ENCODE measurements at regions not wholly inside any gene's neighbourhood (a gene's known extent, or its start where the extent isn't known, plus 50 kb on each side); places are given as distances from the start of the nearest gene placed in this dataset.

GRCh38 chr17:56009795-56010651 is 143.3 kb upstream of the ANKFN1 start:
- DNase-seq = no peak

GRCh38 chr17:56011406-56012131 is 141.7 kb upstream of the ANKFN1 start:
- DNase-seq = no peak

- DNase-seq = no peak
Observed at GRCh38 chr17:56018211-56018610, 135.1 kb upstream of the ANKFN1 start.

- DNase-seq = no peak
Observed at GRCh38 chr17:56020369-56020768, 132.9 kb upstream of the ANKFN1 start.

GRCh38 chr17:56021681-56022190 is 131.5 kb upstream of the ANKFN1 start:
- no peak for DNase-seq

GRCh38 chr17:56023851-56024250 is 129.4 kb upstream of the ANKFN1 start:
- no peak for DNase-seq

GRCh38 chr17:56026915-56027314 is 126.4 kb upstream of the ANKFN1 start:
- DNase-seq = no peak

GRCh38 chr17:56028837-56029236 is 124.4 kb upstream of the ANKFN1 start:
- no peak for DNase-seq

GRCh38 chr17:56030009-56030624 is 123.2 kb upstream of the ANKFN1 start:
- DNase-seq = peak in 1 of 2 experiments; percentile 18

- no peak for DNase-seq
Observed at GRCh38 chr17:56031636-56032035, 121.6 kb upstream of the ANKFN1 start.

- no peak for DNase-seq
Observed at GRCh38 chr17:56034197-56034635, 119.1 kb upstream of the ANKFN1 start.

- no peak for DNase-seq
Observed at GRCh38 chr17:56038131-56038530, 115.1 kb upstream of the ANKFN1 start.

- no peak for DNase-seq
Observed at GRCh38 chr17:56045872-56046271, 107.4 kb upstream of the ANKFN1 start.

GRCh38 chr17:56047331-56047730 is 105.9 kb upstream of the ANKFN1 start:
- no peak for DNase-seq

- no peak for DNase-seq
Observed at GRCh38 chr17:56057869-56058268, 95.4 kb upstream of the ANKFN1 start.

GRCh38 chr17:56064506-56064905 is 88.8 kb upstream of the ANKFN1 start:
- no peak for DNase-seq

- no peak for DNase-seq
Observed at GRCh38 chr17:56074361-56074890, 78.8 kb upstream of the ANKFN1 start.

GRCh38 chr17:56076980-56077379 is 76.3 kb upstream of the ANKFN1 start:
- DNase-seq = no peak

- DNase-seq = no peak
Observed at GRCh38 chr17:56083475-56083874, 69.8 kb upstream of the ANKFN1 start.

- DNase-seq = no peak
Observed at GRCh38 chr17:56085576-56086267, 67.6 kb upstream of the ANKFN1 start.

GRCh38 chr17:56087199-56087598 is 66.1 kb upstream of the ANKFN1 start:
- no peak for DNase-seq

GRCh38 chr17:56096026-56096810 is 57.1 kb upstream of the ANKFN1 start:
- no peak for DNase-seq

Measured in SHP77 (cell line).